ENCODE measurements at regions not wholly inside any gene's neighbourhood (a gene's known extent, or its start where the extent isn't known, plus 50 kb on each side); places are given as distances from the start of the nearest gene placed in this dataset.

- H3K9me3 ChIP-seq = no peaks in the 10 kb centered on the region
- H3K27me3 ChIP-seq = no peaks in the 10 kb centered on the region
- H3K4me3 ChIP-seq = no peak overlapping the region
- H3K36me3 ChIP-seq = no peaks in the 10 kb centered on the region
- no peak for DNase-seq (ENCODE audit: low spot score in 2 of 2)
- TF ChIP-seq, protein P1, sequence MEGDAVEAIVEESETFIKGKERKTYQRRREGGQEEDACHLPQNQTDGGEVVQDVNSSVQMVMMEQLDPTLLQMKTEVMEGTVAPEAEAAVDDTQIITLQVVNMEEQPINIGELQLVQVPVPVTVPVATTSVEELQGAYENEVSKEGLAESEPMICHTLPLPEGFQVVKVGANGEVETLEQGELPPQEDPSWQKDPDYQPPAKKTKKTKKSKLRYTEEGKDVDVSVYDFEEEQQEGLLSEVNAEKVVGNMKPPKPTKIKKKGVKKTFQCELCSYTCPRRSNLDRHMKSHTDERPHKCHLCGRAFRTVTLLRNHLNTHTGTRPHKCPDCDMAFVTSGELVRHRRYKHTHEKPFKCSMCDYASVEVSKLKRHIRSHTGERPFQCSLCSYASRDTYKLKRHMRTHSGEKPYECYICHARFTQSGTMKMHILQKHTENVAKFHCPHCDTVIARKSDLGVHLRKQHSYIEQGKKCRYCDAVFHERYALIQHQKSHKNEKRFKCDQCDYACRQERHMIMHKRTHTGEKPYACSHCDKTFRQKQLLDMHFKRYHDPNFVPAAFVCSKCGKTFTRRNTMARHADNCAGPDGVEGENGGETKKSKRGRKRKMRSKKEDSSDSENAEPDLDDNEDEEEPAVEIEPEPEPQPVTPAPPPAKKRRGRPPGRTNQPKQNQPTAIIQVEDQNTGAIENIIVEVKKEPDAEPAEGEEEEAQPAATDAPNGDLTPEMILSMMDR (IDR thresholded peaks at IDR 0.05) = no peak
- TF ChIP-seq POLR2AphosphoS5 (IDR thresholded peaks at IDR 0.05) (no peak), POLR2A (IDR thresholded peaks at IDR 0.05) (no peak)
- no peaks in the 10 kb centered on the region for H3K4me1 ChIP-seq
- intact Hi-C loops (cut with DNase I; ENCODE audit: low total_unique reads) = no loop called here
- H3K27ac ChIP-seq = no peak overlapping the region
These were observed 714.5 kb downstream of the UQCRFS1 start for GRCh38 chr19:28498404-28498976.

DNA sequence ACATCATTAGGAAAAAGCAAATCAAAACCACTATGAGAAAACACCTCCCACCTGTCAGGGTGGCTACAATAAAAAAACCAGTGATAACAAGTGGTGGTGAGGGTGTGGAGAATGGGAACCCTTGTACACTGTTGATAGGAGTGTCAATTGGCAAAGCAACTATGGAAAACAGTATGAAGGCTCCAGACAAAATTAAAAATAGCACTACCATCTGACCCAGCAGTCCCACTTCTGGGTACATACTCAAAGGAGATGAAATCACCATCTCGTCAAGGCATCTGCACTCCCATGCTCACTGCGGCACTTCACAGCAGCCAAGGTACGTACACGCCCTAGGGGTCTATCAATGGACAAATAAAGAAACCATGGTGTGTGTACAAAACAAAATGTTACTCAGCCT lies 715.1 kb downstream of the UQCRFS1 start:
- TF ChIP-seq, protein P1 (IDR thresholded peaks at IDR 0.05) = no peak
- no peak for TF ChIP-seq POLR2A (IDR thresholded peaks at IDR 0.05)
- no peak for TF ChIP-seq POLR2AphosphoS5 (IDR thresholded peaks at IDR 0.05)
- Histone ChIP-seq H3K4me1 (no peaks in the 10 kb centered on the region), H3K4me3 (no peak overlapping the region), H3K27ac (no peak overlapping the region), H3K27me3 (no peaks in the 10 kb centered on the region), H3K9me3 (no peaks in the 10 kb centered on the region), H3K36me3 (no peaks in the 10 kb centered on the region)
- no peak for DNase-seq (ENCODE audit: low spot score in 2 of 2)
- intact Hi-C loops (cut with DNase I; ENCODE audit: low total_unique reads) = no loop called here

DNA sequence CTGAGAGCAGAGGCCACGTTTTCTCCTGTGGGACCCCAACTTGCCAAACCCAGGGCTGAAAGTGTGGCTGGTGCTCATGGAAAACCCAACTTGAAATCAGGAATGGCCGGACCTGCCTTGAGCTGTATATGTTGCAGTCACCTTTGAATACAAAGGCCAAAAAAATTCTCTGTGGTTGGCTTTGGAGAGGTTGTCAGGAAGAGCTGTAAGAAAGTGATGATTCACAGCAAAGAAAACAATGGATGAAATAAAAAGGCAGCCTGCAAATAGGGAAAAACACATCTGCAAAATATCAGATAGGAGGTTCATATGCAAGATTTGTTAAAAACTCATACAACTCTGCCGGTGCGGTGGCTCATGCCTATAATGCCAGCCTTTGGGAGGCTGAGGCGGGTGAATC lies 715.8 kb downstream of the UQCRFS1 start:
- no peaks in the 10 kb centered on the region for H3K36me3 ChIP-seq
- no peak overlapping the region for H3K27ac ChIP-seq
- H3K4me1 ChIP-seq = no peaks in the 10 kb centered on the region
- TF ChIP-seq POLR2A (IDR thresholded peaks at IDR 0.05) = no peak
- no peak for TF ChIP-seq POLR2AphosphoS5 (IDR thresholded peaks at IDR 0.05)
- TF ChIP-seq, protein P1 (IDR thresholded peaks at IDR 0.05) = no peak
- no peaks in the 10 kb centered on the region for H3K27me3 ChIP-seq
- H3K4me3 ChIP-seq = no peak overlapping the region
- DNase-seq (ENCODE audit: low spot score in 2 of 2) = no peak
- intact Hi-C loops (cut with DNase I; ENCODE audit: low total_unique reads) = no loop called here
- H3K9me3 ChIP-seq = no peaks in the 10 kb centered on the region

- no peaks in the 10 kb centered on the region for H3K27me3 ChIP-seq
- intact Hi-C loops (cut with DNase I; ENCODE audit: low total_unique reads) = no loop called here
- H3K4me3 ChIP-seq = no peak overlapping the region
- TF ChIP-seq POLR2AphosphoS5 (IDR thresholded peaks at IDR 0.05) = no peak
- TF ChIP-seq POLR2A (IDR thresholded peaks at IDR 0.05) = no peak
- TF ChIP-seq, protein P1 (IDR thresholded peaks at IDR 0.05) = no peak
- no peak overlapping the region for H3K27ac ChIP-seq
- no peaks in the 10 kb centered on the region for H3K4me1 ChIP-seq
- DNase-seq (ENCODE audit: low spot score in 2 of 2) = no peak
- H3K9me3 ChIP-seq = no peaks in the 10 kb centered on the region
- no peaks in the 10 kb centered on the region for H3K36me3 ChIP-seq
These were observed 717.9 kb downstream of the UQCRFS1 start for GRCh38 chr19:28495046-28495445.

GRCh38 chr19:28494461-28494860 lies 718.5 kb downstream of the UQCRFS1 start:
- Histone ChIP-seq H3K27me3 (peaks cover 0 to 3% of the 10 kb centered on the region in 2 donors), H3K4me3 (no peak overlapping the region), H3K36me3 (no peaks in the 10 kb centered on the region), H3K9me3 (no peaks in the 10 kb centered on the region), H3K27ac (no peak overlapping the region), H3K4me1 (no peaks in the 10 kb centered on the region)
- intact Hi-C loops (cut with DNase I; ENCODE audit: low total_unique reads) = no loop called here
- TF ChIP-seq, protein P1 (IDR thresholded peaks at IDR 0.05) = no peak
- TF ChIP-seq POLR2AphosphoS5 (IDR thresholded peaks at IDR 0.05) (no peak), POLR2A (IDR thresholded peaks at IDR 0.05) (no peak)
- no peak for DNase-seq (ENCODE audit: low spot score in 2 of 2)
